WI38 (cell line): ENCODE measurements at regions not wholly inside any gene's neighbourhood (a gene's known extent, or its start where the extent isn't known, plus 50 kb on each side); places are given as distances from the start of the nearest gene placed in this dataset.

Experiments used
- H3K4me3 ChIP-seq: 2 replicates; pipeline ENCODE4 v1.5.1; 2011; ENCODE audit warnings: low read depth, mild to moderate bottlenecking, control low read depth, low read length
- CTCF ChIP-seq: IDR thresholded peaks from 2 replicates; pipeline ENCODE4 v1.5.1; 2012; ENCODE audit warnings: low read depth, mild to moderate bottlenecking, control low read depth, low read length

DNA sequence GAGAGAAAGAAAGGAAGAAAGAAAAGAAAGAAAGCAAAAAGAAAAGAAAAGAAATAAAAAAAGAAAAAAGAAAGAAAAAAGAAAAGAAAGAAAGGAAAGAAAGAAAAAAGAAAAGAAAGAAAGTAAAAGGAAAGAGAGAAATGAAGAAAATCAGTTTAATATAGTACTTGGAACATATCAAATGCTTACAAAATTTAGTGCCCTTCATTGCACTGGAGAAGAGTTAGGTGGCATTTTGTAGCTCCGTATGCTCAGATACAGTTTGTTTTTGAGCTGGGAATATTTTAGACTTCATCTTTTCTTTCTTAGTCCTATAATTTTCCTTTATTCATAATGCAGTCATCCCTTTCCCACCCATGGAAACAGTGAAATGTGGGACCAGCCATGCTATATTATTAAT lies 56.2 kb upstream of the APP start:
- TF ChIP-seq CTCF, result no peak
- no peak overlapping the region for H3K4me3 ChIP-seq

GRCh38 chr21:26225046-26225445 lies 54.5 kb upstream of the APP start:
- no peak for TF ChIP-seq CTCF
- no peak overlapping the region for H3K4me3 ChIP-seq

DNA sequence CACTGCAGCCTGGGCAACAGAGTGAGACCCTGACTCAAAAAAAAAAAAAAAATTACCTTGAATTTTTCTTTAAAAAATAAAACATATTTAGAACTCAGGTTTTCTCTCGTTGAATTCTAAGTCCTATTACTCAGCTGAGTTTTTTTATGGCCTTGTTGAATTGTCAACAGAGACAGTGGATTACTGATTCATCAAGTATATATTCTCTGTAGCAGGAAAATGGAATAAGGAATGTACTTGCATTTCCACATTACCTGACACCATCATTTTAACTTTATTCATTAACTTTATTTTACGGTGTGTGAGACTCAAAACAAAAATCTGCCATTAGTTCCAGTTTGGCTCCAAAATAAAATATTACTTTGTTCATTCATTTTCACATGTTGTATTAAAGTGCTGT lies 53.8 kb upstream of the APP start:
- TF ChIP-seq CTCF, result no peak
- no peak overlapping the region for H3K4me3 ChIP-seq
